Femur (tissue), 1 donor: ENCODE measurements at regions not wholly inside any gene's neighbourhood (a gene's known extent, or its start where the extent isn't known, plus 50 kb on each side); places are given as distances from the start of the nearest gene placed in this dataset.
A peak's percentile ranks its signal among the peaks of the same experiment; 100 is the strongest.

Source experiments
- DNase-seq: peaks from one replicate; pipeline ENCODE4 v3.0.0-alpha.2; 2017

GRCh38 chr9:118215549-118215948 lies 511.3 kb downstream of the TLR4 start:
- no peak for DNase-seq

- peak; percentile 19 for DNase-seq
Measured at GRCh38 chr9:118222375-118222774, 518.2 kb downstream of the TLR4 start.

DNA sequence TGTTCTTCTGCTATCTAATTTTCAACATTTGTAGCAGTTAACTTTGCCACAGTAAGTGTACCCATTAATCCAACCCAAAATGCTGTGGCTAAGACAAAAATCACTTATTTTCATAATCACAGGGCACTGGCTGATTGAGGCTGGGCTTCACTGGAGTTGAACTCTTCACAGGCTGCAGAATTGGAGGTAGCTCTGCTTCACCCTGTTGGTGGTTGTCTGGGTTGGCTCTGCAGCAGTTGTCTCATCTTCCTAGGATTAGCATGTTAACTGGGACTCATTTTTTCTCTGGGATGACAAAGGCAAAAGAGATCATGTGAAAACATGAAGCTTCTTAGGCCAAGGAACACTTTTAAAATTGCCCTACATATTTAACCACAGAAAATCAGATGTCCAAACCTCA lies 518.9 kb downstream of the TLR4 start:
- DNase-seq: no peak

DNA sequence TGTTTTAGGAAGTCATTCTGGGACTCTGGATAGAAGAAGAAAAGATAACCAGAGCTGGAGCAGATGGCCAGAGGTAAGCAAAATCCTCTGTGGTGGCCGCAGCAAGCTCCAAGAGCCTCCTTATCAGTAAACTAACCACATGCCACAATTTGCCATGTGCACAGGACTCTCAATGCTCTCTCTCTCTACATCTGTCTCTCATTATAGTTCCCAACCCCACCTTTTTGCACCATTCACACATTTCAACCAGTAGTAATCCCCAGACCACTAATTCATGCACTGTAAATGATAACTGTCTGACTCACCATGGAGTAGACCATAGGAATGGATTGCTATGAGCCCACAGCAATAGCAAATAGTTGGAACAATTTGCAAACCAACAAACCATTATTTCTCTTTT lies 526.1 kb downstream of the TLR4 start:
- DNase-seq: no peak

DNA sequence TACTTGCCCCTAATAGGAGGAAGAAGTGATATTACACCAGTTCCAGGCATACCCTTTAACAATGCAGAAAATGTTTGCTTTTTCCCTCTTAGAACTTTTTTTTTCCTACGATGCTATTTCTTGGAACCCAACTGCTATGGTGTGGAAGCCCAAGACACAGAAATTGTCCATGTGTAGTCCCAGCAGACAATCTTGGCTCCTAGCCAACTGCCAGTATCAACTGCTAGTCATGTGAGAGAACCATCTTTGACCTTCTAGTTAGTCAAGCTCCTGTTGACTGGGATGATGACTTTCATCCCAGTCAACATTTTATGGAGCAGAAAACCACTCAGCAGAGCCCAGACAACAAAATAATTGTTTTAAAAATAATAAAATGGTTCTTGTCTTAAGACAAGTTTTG lies 532.4 kb downstream of the TLR4 start:
- DNase-seq: no peak

DNA sequence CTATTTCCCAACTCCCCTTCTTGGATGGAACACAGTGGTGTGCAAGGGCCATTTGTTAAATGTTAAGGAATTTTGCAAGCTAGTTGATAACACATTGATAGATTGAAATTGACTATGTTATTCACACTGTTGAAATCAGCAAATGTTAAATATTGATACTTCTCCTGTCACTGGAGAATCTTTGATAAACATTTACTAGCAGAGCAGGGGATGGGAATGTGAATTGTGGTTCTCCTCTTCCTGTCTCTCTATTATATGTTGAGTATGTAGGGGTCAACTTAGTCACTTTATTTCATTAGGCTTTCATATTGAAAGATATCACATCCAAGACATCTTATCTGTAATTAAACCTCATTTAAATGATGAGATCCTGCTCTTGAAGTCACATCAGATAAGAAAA lies 533.9 kb downstream of the TLR4 start:
- no peak for DNase-seq

DNA sequence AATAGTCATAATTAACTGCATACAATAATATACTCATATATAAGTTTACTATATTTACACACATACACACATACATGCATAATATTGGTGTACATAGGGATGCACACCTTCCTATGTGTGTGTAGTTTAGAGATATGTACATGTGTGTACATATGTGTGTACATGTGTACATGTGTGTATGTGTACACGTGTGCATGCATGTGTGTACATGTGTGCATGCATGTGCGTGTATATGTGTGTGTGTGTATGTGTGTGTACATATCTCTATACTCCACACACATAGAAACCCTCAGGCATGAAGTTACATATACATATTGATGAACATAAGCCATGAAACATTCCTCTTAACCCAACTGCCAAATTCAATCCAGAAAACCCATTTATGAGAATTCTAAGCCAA lies 547.8 kb downstream of the TLR4 start:
- DNase-seq: no peak

DNA sequence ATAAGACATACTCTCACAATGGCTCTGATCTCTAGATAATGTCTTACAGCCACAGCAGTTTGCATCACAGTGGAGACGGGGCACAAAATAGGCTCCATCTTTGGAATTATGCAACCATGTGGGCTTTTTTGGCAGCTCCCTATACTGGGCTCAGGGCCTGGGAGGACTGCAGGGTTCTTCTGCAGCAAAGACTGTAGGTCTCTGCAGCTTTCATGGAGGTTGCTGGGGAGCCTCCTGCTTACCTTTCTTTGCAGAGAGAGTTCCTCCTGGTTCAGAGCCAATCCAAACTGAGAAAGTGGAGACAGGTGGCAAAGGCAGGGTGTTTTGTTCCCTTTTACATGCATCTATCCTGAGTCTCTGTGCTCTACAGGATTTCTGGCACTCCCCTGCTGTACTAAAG lies 558.0 kb downstream of the TLR4 start:
- DNase-seq: no peak

DNA sequence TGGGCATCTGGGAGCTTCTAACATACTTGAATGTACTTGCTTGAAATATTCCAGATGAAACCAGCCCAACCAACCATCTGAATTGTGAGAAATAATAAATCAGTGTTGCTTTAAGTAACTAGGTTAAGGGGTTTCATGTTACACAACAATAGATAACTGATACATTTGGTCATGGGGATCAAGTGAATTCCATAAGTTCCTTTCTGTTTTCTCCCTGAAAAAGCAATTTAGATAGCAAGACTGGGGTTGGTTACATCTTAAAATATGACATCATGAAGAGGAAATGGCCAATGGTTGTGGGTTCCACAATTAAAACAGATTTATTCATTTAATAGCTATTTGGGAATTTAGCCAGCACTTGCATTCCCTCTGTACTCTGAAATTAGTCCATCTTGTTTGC lies 559.7 kb downstream of the TLR4 start:
- no peak for DNase-seq

- no peak for DNase-seq
Measured at GRCh38 chr9:118268046-118268445, 563.8 kb downstream of the TLR4 start.

- DNase-seq: no peak
Measured at GRCh38 chr9:118269623-118270022, 565.4 kb downstream of the TLR4 start.

DNA sequence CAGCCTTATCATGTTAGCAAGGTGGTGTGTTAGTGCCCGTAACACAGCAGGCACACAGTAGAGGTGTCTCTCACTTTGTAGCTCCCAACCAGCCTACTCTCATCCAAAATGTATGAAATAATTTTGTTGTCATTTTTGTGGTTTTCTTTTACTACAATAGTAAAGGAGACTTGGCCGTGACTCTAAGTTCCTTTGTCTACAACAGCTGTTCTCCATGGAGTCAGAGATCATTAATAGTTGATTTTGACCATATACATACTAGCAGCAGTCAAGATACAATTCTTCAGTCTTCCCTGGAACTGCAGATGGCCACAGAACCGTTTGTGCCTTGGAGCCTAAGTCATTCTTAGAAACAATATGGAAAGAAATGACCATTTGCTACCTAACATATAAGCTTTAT lies 567.1 kb downstream of the TLR4 start:
- no peak for DNase-seq

DNA sequence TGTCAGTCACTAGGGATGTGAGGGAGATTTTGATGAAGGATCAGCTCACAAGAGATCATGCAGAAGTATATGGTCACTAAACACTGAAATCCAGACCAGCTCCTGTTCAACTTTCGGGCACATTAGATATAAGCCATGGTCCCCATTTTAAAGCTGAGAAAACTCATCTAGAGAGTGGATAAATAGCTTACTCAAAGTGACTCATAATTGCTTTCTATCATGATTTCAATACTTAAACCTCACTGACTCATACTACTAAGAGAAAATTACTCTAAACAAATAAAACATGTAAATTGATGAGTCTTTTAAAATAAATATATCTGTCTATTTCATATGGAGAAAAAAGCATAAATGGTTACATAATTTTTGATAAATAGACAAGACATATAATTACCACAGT lies 567.7 kb downstream of the TLR4 start:
- DNase-seq: no peak

DNA sequence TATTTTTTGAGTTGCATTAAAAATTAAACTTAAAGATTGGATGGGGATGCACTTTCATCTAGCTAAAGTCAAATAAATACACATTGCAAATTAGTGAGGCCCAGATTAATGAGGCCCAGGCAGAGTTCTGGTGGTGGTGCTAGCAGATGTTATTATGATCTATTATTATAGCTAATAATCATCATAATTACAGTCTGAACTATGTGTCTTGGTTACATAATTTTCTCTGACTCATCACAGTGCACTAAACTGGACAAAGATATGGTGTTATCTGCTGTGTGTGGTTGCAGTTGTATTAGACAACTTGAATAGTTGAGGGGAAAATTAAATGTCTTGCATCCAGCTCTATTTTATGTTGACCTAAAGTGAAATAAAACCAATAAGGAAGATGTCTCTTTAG lies 568.8 kb downstream of the TLR4 start:
- no peak for DNase-seq

- DNase-seq: no peak
Measured at GRCh38 chr9:118276784-118277183, 572.6 kb downstream of the TLR4 start.

DNA sequence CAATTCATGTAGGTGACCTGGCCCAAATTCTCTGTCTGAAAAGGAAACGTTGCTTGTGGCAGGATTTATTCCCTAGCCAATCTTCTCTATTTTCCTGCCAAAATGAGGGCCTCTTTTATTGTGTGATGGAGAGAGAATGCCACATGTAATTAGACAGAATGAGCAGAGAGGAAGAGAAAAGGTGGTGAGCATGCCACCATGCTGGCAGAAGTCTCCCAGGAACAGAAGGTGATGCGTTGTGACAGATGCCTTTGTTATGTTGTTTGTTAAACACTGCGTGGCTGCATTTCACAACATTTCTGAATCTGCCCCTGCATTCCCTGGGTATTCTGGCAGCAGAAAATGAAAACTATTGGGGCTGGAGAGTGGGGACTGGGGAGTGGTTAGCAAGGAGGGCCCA lies 577.6 kb downstream of the TLR4 start:
- DNase-seq: no peak

- no peak for DNase-seq
Measured at GRCh38 chr9:118283488-118283887, 579.3 kb downstream of the TLR4 start.

GRCh38 chr9:118290116-118290515 lies 585.9 kb downstream of the TLR4 start:
- DNase-seq: no peak

- no peak for DNase-seq
Measured at GRCh38 chr9:118295413-118295812, 591.2 kb downstream of the TLR4 start.

DNA sequence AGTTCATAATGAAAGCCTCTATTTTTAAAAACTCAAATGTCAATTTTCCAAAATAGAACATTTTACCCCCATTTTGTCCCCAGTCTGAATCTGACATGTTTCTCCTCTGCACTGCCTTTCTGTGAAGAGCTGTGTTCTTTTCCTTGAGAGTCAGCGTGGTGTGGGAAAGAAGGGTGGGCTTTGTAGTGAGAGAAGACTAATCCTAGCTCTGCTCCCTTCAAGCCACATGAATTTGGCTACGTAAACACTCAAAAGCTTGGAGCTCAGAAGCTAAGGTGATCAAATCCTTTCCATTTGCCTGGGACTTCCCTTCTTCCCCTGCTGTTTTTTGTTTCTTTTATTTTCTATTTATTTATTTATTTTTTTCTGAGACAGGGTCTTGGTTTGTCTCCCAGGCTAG lies 598.5 kb downstream of the TLR4 start:
- DNase-seq: no peak

GRCh38 chr9:118303216-118303615 lies 599.0 kb downstream of the TLR4 start:
- DNase-seq: no peak

DNA sequence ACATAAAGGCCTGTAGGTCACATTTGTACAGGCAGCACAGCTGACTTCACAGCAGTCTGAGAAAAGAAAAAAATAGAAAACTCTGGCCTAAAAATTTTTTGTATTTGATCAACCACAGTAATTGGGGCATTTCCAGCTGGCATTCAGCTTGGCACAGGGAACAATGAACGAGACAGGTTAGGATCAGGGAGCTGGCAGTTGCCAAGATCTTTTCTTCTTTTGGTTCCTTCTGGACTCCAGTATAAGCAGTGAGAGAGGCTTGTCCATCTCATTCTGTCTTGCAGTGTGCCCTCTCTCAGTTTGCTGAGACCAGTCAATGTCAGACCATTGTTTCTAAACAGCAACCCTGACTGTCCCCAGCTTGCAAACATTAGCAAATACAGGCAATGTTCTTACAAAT lies 601.1 kb downstream of the TLR4 start:
- DNase-seq: no peak

DNA sequence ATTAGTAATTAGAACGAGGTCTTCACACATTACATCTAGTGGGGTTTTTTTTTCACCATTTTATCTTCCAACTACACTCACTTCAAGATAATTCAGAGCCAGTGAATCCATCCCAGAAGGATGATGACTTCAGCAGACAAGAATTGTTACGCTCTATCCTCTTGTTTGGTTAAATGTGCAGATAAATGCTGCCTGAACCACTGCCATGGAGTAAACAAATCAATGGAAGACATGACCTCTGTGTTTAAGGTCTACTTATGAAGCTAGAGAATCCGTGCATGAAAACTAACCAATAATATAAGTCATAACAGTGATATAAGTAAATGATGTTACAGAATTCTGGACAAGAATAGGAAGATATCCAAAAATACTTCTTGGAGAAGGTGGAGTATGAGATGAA lies 602.6 kb downstream of the TLR4 start:
- no peak for DNase-seq

DNA sequence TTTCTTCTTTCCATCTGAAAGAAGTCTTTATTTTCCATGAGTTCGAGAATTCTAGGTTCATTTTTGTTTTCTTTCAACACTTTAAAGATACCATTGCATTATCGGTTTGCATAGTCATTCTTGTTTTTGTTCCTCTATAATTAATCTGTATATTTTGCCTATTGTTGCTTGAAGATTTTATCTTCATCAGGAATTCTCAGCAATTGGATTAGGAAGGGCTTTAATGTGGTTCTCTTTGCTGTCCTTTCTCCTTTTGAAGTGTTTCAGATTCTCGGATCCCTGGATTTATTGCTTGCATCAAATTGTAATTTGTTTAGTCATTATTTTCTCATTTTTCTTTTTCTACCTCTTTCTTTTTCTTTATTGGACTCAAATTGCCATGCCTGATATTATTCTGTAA lies 609.8 kb downstream of the TLR4 start:
- DNase-seq: no peak

- no peak for DNase-seq
Measured at GRCh38 chr9:118316831-118317343, 612.7 kb downstream of the TLR4 start.
